ENCODE measurements at regions not wholly inside any gene's neighbourhood (a gene's known extent, or its start where the extent isn't known, plus 50 kb on each side); places are given as distances from the start of the nearest gene placed in this dataset.

DNA sequence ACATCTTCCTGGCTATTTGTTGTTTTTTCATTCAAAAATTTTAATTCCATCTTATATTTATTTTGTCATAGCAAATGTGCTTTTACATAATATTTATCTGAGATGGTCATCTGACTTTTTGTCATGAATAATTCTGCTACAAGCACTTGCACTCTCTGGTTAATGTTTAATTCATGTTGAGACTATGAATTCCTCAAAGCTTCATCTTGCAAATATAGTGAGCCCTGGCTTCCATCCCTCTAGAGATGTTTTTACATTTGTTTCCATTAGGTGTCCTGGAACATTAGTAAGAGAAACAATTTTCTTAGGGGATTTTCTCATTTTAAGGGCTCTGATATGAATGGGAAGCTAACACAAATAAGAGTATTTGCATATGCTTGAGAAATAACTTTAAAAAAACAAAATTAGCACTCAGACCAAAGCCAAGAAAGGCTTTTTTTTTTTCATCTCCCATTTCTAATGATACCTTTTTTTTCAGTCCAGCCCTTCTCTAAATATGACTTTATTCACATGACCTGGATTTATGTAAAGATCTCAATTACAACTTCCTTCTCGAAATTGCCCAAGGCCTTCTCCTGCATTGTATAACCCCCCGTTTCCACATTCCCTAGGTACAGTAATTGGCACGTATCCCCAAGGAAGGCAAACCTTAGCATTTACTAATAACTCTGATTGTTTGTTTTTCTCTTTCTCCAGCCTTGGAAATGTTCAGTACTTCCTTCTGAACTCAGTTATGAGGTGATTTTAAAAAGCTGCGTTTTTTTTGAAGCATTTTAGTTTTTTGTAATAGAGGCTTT lies 797.0 kb upstream of the GJE1 start:
- no peak for DNase-seq (ENCODE audit: low spot score)
- no peaks in the 10 kb centered on the region for H3K27me3 ChIP-seq
- no peak overlapping the region for H3K4me3 ChIP-seq
- TF ChIP-seq, protein P1, sequence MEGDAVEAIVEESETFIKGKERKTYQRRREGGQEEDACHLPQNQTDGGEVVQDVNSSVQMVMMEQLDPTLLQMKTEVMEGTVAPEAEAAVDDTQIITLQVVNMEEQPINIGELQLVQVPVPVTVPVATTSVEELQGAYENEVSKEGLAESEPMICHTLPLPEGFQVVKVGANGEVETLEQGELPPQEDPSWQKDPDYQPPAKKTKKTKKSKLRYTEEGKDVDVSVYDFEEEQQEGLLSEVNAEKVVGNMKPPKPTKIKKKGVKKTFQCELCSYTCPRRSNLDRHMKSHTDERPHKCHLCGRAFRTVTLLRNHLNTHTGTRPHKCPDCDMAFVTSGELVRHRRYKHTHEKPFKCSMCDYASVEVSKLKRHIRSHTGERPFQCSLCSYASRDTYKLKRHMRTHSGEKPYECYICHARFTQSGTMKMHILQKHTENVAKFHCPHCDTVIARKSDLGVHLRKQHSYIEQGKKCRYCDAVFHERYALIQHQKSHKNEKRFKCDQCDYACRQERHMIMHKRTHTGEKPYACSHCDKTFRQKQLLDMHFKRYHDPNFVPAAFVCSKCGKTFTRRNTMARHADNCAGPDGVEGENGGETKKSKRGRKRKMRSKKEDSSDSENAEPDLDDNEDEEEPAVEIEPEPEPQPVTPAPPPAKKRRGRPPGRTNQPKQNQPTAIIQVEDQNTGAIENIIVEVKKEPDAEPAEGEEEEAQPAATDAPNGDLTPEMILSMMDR (IDR thresholded peaks at IDR 0.05): no peak
- H3K9me3 ChIP-seq: no peaks in the 10 kb centered on the region
- no peaks in the 10 kb centered on the region for H3K4me1 ChIP-seq
- no peak overlapping the region for H3K27ac ChIP-seq
- no peaks in the 10 kb centered on the region for H3K36me3 ChIP-seq

DNA sequence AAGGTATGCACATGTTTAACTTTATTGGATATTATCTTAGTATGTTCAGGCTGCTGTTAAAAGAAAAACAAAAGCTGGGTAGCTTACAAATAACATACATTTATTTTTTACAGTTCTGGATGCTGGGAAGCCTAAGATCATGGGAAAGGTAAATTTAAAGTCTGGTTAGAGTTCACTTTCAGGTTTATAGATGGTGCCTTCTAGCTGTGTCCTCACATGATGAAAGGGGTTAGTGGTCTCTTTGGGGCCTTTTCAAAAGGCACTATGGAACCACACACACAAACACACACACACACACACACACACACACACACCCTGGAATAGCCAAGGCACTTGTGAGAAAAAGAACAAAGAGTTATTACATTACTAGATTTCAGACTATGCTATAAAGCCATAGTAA lies 805.8 kb upstream of the GJE1 start:
- Histone ChIP-seq H3K27ac (no peak overlapping the region), H3K36me3 (no peaks in the 10 kb centered on the region), H3K4me3 (peak overlapping the region in 1 of 2 donors; percentile 22), H3K4me1 (peaks cover 0 to 4% of the 10 kb centered on the region in 2 donors), H3K9me3 (no peaks in the 10 kb centered on the region), H3K27me3 (no peaks in the 10 kb centered on the region)
- TF ChIP-seq, protein P1 (IDR thresholded peaks at IDR 0.05): no peak
- no peak for DNase-seq (ENCODE audit: low spot score)

DNA sequence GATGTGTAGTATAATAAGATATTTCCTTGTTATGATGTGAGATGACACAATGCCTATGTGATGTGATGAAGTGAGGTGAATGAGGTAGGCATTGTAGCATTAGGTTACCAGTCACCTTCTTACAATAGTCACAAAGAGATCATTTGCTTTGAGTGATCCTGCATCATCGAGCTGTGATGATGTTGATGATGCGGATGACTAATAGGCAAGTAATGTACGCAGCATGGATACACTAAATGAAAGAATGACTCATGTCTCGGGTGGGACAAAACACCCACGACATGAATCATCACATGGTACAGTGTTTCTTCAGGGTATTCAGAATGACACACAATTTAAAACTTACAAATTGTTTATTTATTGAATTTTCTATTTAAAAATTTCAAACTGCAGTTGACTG lies 806.3 kb upstream of the GJE1 start:
- Histone ChIP-seq H3K27ac (no peak overlapping the region), H3K36me3 (no peaks in the 10 kb centered on the region), H3K27me3 (no peaks in the 10 kb centered on the region), H3K4me1 (peaks cover 0 to 9% of the 10 kb centered on the region in 2 donors), H3K4me3 (peak overlapping the region in 1 of 2 donors; percentile 22), H3K9me3 (no peaks in the 10 kb centered on the region)
- DNase-seq (ENCODE audit: low spot score): peak; percentile 70
- TF ChIP-seq, protein P1 (IDR thresholded peaks at IDR 0.05): no peak

DNA sequence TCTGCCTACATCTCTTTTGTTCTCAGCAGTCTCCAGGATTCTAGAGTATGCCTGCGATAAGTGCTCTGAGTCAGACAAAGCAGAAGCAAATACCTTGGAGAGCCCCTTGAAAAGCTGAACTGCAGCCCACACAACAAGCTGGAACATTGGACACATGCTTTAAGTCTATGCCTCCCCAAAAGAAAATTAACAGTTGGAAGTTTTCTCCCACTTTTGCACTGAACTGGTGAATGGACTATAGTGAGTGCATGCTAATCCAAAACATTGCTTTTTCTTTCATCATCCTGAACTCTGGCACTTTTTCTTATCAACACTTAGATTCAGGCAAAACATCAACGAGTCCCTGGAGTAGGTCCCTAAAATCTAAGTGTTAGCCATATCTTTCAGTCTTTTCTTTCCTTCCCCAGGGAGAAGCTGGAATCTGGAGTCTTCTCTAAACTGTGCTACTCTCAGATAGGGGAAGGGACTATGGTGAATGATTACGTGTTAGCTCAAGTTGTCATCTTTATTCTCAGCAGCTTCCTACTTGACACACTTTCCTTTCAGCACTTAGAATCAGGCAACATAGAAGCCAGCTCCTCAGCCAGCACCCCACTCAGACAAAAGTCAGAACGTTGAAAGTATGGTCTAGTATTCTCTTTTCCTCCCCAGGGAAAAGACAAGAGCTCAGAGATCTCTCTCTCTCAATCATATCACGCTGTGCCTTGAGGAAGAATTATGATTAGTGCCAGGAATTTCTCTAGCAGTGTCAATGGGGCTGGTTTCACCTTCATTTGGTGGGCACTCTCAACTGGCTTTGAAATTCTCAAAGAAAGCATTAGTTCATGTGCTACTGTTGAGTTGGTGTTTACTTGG lies 811.0 kb upstream of the GJE1 start:
- TF ChIP-seq, protein P1 (IDR thresholded peaks at IDR 0.05): no peak
- no peak overlapping the region for H3K4me3 ChIP-seq
- peaks cover 0 to 10% of the 10 kb centered on the region in 2 donors for H3K4me1 ChIP-seq
- H3K9me3 ChIP-seq: peaks cover 0 to 5% of the 10 kb centered on the region in 2 donors
- no peaks in the 10 kb centered on the region for H3K36me3 ChIP-seq
- peak overlapping the region in 1 of 2 donors; percentile 50 for H3K27ac ChIP-seq
- H3K27me3 ChIP-seq: no peaks in the 10 kb centered on the region
- no peak for DNase-seq (ENCODE audit: low spot score)

DNA sequence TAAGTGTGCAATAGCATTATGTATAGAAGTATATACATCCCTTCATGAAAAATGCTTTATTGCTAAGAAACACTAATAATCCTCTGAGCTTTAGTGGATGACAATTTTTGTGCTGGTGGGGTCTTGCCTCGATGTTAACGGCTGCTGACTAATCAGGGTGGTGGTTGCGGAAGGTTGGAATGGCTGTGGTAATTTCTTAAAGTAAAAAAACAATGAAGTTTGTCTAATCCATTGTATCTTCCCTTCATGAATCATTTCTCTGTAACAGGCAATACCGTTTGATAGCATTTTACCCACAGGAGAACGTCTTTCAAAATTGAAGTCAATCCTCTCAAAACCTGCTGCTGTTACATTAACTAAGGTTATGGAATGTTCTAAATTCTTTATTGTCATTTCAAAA lies 816.5 kb upstream of the GJE1 start:
- no peaks in the 10 kb centered on the region for H3K4me1 ChIP-seq
- DNase-seq (ENCODE audit: low spot score): no peak
- H3K36me3 ChIP-seq: no peaks in the 10 kb centered on the region
- H3K9me3 ChIP-seq: peaks cover 0 to 5% of the 10 kb centered on the region in 2 donors
- no peaks in the 10 kb centered on the region for H3K27me3 ChIP-seq
- H3K4me3 ChIP-seq: no peak overlapping the region
- TF ChIP-seq, protein P1 (IDR thresholded peaks at IDR 0.05): no peak
- H3K27ac ChIP-seq: no peak overlapping the region

Data from right atrium auricular region (tissue), 2 donors.